HepG2 (cell line): ENCODE measurements at regions not wholly inside any gene's neighbourhood (a gene's known extent, or its start where the extent isn't known, plus 50 kb on each side); places are given as distances from the start of the nearest gene placed in this dataset.

Source experiments
- ATAC-seq: fragments of 200-7000 bp; cut with Tn5 transposase; 3 replicates; pipeline ENCODE4 v1.9.1; 2020; ENCODE audit warnings: mild to moderate bottlenecking, moderate library complexity
- BruUV-seq: library from RNA; stranded (reverse); fragments of 400-500 nt; replicated peaks from 2 replicates; lab custom pipeline; 2021; lab: Mats Ljungman, UMichigan
- CTCF ChIA-PET: fragments of 300-600 bp; formaldehyde crosslinking; extraction: SDS; loops from one replicate; lab custom pipeline; 2021; ENCODE audit warnings: low total read pairs, inconsistent platforms, low intra/inter-chr PET ratio; lab: Yijun Ruan, JAX
- POLR2A ChIA-PET: fragments of 350-600 bp; sonication (Branson Sonifier 250); formaldehyde crosslinking; loops from one replicate; lab custom pipeline; 2020; ENCODE audit warnings: antibody characterized with exemption, inconsistent platforms; lab: Yijun Ruan, JAX
- DNase-seq: peaks from one replicate; pipeline ENCODE4 v3.0.0-alpha.2; 2015; ENCODE audit warnings: low spot score
- FAIRE-seq: peaks from 3 replicates; lab custom pipeline; 2011; peaks lifted over from hg19 to GRCh38; lab: Jason Lieb, UNC
- H2AFZ ChIP-seq: one replicate; pipeline ENCODE4 v1.6.1; 2011; ENCODE audit warnings: low read length, inconsistent platforms
- H3K27ac ChIP-seq: fragments of 300-600 bp; 3 replicates; pipeline ENCODE4 v1.8.0; 2011; ENCODE audit warnings: mixed run types, mild to moderate bottlenecking, mixed read lengths, low read length, inconsistent platforms; ENCODE audit not compliant: insufficient read depth; ENCODE audit errors: extremely low read length
- H3K27me3 ChIP-seq, 2 experiments: fragments of 200-600 bp in 1 of 2; 2 replicates in 1 of 2; 3 replicates in 1 of 2; pipeline versions ENCODE4 v1.6.0 to v1.8.0; 2011; ENCODE audit warnings: low read length in 2 of 2, mild to moderate bottlenecking in 2 of 2, moderate library complexity in 2 of 2, inconsistent platforms in 1 of 2; ENCODE audit not compliant: insufficient read depth in 2 of 2, control insufficient read depth in 1 of 2
- H3K36me3 ChIP-seq, 2 experiments: fragments of 200-600 bp in 1 of 2; replicated peaks in 1 of 2; 2 replicates in 1 of 2; 3 replicates in 1 of 2; pipeline versions ENCODE4 v1.5.1 to v1.8.0; 2011; ENCODE audit warnings: low read length in 2 of 2, inconsistent platforms in 1 of 2; ENCODE audit not compliant: insufficient read depth in 2 of 2, control insufficient read depth in 1 of 2
- H3K4me1 ChIP-seq: 2 replicates; pipeline ENCODE4 v1.5.1; 2012; ENCODE audit warnings: low read length, inconsistent platforms; ENCODE audit not compliant: insufficient read depth
- H3K4me2 ChIP-seq: 2 replicates; pipeline ENCODE4 v1.6.0; 2011; ENCODE audit warnings: low read depth, low read length, inconsistent platforms
- H3K4me3 ChIP-seq, 3 experiments: fragments of 200-600 bp in 1 of 3; sonication (generic), shearing (Covaris generic) in 1 of 3; replicated peaks in 1 of 3; 2 replicates each; pipeline ENCODE4 v1.5.1; 2011 to 2016; ENCODE audit warnings: low read length in 3 of 3, inconsistent platforms in 2 of 3, low read depth in 2 of 3, mild to moderate bottlenecking in 2 of 3, control low read depth in 1 of 3, mixed read lengths in 1 of 3; ENCODE audit not compliant: insufficient read depth in 1 of 3
- H3K79me2 ChIP-seq: one replicate; pipeline ENCODE4 v1.6.1; 2011; ENCODE audit warnings: low read length, inconsistent platforms; ENCODE audit not compliant: insufficient read depth
- H3K9ac ChIP-seq: 2 replicates; pipeline ENCODE4 v1.6.0; 2011; ENCODE audit warnings: mild to moderate bottlenecking, low read depth, low read length, inconsistent platforms; ENCODE audit not compliant: insufficient read depth
- H3K9me3 ChIP-seq: 2 replicates; pipeline ENCODE4 v1.5.1; 2012; ENCODE audit warnings: mild to moderate bottlenecking, low read length
- H4K20me1 ChIP-seq: 2 replicates; pipeline ENCODE4 v1.6.0; 2011; ENCODE audit warnings: inconsistent platforms, mild to moderate bottlenecking, low read length, moderate library complexity; ENCODE audit not compliant: insufficient read depth
- HOXA7 ChIP-seq: sonication (generic); formaldehyde crosslinking; IDR thresholded peaks from 2 replicates; pipeline ENCODE4 v1.8.1; 2022; ENCODE audit warnings: mild to moderate bottlenecking, missing genetic modification reagents, moderate library complexity
- MXD4 ChIP-seq: IDR thresholded peaks from 2 replicates; pipeline ENCODE4 v1.6.1; 2016; ENCODE audit warnings: mild to moderate bottlenecking, missing biosample characterization, missing genetic modification reagents
- ZNF18 ChIP-seq: sonication (generic); formaldehyde crosslinking; IDR thresholded peaks from 2 replicates; pipeline ENCODE4 v1.8.0; 2022; ENCODE audit warnings: mild to moderate bottlenecking, missing genetic modification reagents; ENCODE audit not compliant: insufficient replicate concordance
- ZNF672 ChIP-seq: sonication (generic); formaldehyde crosslinking; IDR thresholded peaks from 2 replicates; pipeline ENCODE4 v1.8.1; 2022; ENCODE audit warnings: missing genetic modification reagents
- ZNF777 ChIP-seq: sonication (generic); formaldehyde crosslinking; IDR thresholded peaks from 2 replicates; pipeline ENCODE4 v1.4.0; 2020; ENCODE audit warnings: missing genetic modification reagents
- ZNF891 ChIP-seq: sonication (generic); formaldehyde crosslinking; IDR thresholded peaks from 2 replicates; pipeline ENCODE4 v1.5.0; 2020; ENCODE audit warnings: mild to moderate bottlenecking, missing genetic modification reagents
- ZSCAN21 ChIP-seq: sonication (generic); formaldehyde crosslinking; IDR thresholded peaks from 2 replicates; pipeline ENCODE4 v1.8.0; 2022; ENCODE audit warnings: mild to moderate bottlenecking, missing genetic modification reagents, moderate library complexity, borderline replicate concordance
- WGBS: methylation state at CpG from one replicate; pipeline ENCODE4 v1.1.6; 2017; ENCODE audit warnings: low lambda C conversion rate; 5-methylcytosine and 5-hydroxymethylcytosine counted together
- in situ Hi-C: cut with HindIII; loops from 2 replicates; pipeline ENCODE4 v1.10.0; 2017; ENCODE audit warnings: low pct_unique_long_range_greater_than_20kb; ENCODE audit not compliant: extremely low pct_ligation_motif_present
- intact Hi-C: fragments of 100-400 bp; cut with micrococcal nuclease; formaldehyde crosslinking; loops from one replicate; pipeline ENCODE4 v1.10.0; 2022; ENCODE audit not compliant: unreplicated experiment
- TF ChIP-seq, protein P1 (sequence below): sonication (generic); formaldehyde crosslinking; IDR thresholded peaks from 2 replicates; pipeline ENCODE4 v1.9.0; 2021; ENCODE audit warnings: missing genetic modification reagents, borderline replicate concordance
- TF ChIP-seq, protein P2 (sequence below): IDR thresholded peaks from 2 replicates; pipeline ENCODE4 v1.6.1; 2016
- TF ChIP-seq, protein P3 (sequence below): sonication (generic); formaldehyde crosslinking; IDR thresholded peaks from 2 replicates; pipeline ENCODE4 v1.5.0; 2020; ENCODE audit warnings: missing genetic modification reagents

DNA sequence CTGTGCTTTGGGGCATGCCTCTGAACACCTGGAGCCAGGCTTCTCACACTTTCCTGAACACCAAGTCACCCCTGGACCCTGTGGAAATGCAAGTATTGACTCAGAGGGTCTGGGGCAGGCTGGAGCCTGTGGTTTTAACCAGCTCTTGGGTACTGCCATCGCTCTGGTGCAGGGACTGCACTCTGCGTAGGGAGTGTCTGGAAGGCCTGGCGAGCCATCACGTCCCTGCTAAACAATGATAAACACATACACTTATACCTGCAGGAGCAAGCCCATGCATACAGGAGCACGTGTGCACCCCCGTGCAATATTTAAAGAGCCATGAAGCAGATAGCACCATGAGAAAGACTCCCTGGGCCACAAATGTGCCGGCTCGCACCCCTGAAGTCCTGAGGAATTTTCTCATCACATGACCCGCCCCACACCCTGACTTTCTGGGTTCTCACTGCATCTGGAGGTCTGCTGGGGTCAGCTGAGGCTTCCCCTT is 267.7 kb downstream of the GADD45G start:
- no peak for ATAC-seq

More for the DNA sequence above, 267.7 kb downstream of the GADD45G start:
- no peak overlapping the region for H2AFZ ChIP-seq
- in situ Hi-C loops = no loop called here
- CTCF ChIA-PET = no interaction called here
- no peaks in the 10 kb centered on the region for H3K79me2 ChIP-seq
- TF ChIP-seq ZNF891 (CRISPR knock-in tag) (no peak), HOXA7 (CRISPR knock-in tag) (no peak), ZNF777 (CRISPR knock-in tag) (no peak), ZNF18 (CRISPR knock-in tag) (no peak), MXD4 (CRISPR knock-in tag) (no peak), ZNF672 (CRISPR knock-in tag) (no peak), ZSCAN21 (CRISPR knock-in tag) (no peak)
- TF ChIP-seq, protein P1, sequence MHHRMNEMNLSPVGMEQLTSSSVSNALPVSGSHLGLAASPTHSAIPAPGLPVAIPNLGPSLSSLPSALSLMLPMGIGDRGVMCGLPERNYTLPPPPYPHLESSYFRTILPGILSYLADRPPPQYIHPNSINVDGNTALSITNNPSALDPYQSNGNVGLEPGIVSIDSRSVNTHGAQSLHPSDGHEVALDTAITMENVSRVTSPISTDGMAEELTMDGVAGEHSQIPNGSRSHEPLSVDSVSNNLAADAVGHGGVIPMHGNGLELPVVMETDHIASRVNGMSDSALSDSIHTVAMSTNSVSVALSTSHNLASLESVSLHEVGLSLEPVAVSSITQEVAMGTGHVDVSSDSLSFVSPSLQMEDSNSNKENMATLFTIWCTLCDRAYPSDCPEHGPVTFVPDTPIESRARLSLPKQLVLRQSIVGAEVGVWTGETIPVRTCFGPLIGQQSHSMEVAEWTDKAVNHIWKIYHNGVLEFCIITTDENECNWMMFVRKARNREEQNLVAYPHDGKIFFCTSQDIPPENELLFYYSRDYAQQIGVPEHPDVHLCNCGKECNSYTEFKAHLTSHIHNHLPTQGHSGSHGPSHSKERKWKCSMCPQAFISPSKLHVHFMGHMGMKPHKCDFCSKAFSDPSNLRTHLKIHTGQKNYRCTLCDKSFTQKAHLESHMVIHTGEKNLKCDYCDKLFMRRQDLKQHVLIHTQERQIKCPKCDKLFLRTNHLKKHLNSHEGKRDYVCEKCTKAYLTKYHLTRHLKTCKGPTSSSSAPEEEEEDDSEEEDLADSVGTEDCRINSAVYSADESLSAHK (CRISPR knock-in tag) = no peak
- TF ChIP-seq, protein P2, sequence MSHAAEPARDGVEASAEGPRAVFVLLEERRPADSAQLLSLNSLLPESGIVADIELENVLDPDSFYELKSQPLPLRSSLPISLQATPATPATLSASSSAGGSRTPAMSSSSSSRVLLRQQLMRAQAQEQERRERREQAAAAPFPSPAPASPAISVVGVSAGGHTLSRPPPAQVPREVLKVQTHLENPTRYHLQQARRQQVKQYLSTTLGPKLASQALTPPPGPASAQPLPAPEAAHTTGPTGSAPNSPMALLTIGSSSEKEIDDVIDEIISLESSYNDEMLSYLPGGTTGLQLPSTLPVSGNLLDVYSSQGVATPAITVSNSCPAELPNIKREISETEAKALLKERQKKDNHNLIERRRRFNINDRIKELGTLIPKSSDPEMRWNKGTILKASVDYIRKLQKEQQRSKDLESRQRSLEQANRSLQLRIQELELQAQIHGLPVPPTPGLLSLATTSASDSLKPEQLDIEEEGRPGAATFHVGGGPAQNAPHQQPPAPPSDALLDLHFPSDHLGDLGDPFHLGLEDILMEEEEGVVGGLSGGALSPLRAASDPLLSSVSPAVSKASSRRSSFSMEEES (CRISPR knock-in tag) = no peak
- TF ChIP-seq, protein P3, sequence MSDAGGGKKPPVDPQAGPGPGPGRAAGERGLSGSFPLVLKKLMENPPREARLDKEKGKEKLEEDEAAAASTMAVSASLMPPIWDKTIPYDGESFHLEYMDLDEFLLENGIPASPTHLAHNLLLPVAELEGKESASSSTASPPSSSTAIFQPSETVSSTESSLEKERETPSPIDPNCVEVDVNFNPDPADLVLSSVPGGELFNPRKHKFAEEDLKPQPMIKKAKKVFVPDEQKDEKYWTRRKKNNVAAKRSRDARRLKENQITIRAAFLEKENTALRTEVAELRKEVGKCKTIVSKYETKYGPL (CRISPR knock-in tag) = no peak
- TF ChIP-seq, all 625 proteins: peak for 0
- WGBS = 60% methylated on average over 1 of the region's 9 CpGs
- DNase-seq (no peak), FAIRE-seq (no peak)
- no peaks in the 10 kb centered on the region for H3K9me3 ChIP-seq
- no TSS peak for BruUV-seq
- no peak overlapping the region for H3K9ac ChIP-seq
- H4K20me1 ChIP-seq = no peaks in the 10 kb centered on the region
- 0 out of 5 replicates have a peak, but pooled peaks cover 2 to 3% of the 10 kb centered on the region in 2 experiments for H3K27me3 ChIP-seq
- H3K36me3 ChIP-seq = no peaks in the 10 kb centered on the region
- POLR2A ChIA-PET = no interaction called here
- intact Hi-C loops = no loop called here
- no peak overlapping the region for H3K4me2 ChIP-seq
- H3K4me3 ChIP-seq = no peak overlapping the region
- H3K4me1 ChIP-seq = no peaks in the 10 kb centered on the region
- no peak overlapping the region for H3K27ac ChIP-seq
